HG02973 (cell line): ENCODE measurements at regions not wholly inside any gene's neighbourhood (a gene's known extent, or its start where the extent isn't known, plus 50 kb on each side); places are given as distances from the start of the nearest gene placed in this dataset.
"Not testable (repeated sequence)": the region's sequence is repeated elsewhere in the genome, so short reads cannot be mapped to it uniquely, and the experiment has no call there.

Experiments
- ATAC-seq: cut with Tn5 transposase; IDR thresholded peaks from one replicate; pipeline ENCODE4 v1.9.1; 2021; ENCODE audit warnings: moderate library complexity; ENCODE audit not compliant: unreplicated experiment

- ATAC-seq: no peak
These were observed 80.0 kb upstream of the CHST15 start for GRCh38 chr10:124173298-124173900.

GRCh38 chr10:124172181-124172916 lies 79.0 kb upstream of the CHST15 start:
- no peak for ATAC-seq

- no peak for ATAC-seq
These were observed 78.2 kb upstream of the CHST15 start for GRCh38 chr10:124171561-124171960.

- ATAC-seq: no peak
These were observed 77.2 kb upstream of the CHST15 start for GRCh38 chr10:124170631-124171030.

GRCh38 chr10:124168991-124169802 lies 75.8 kb upstream of the CHST15 start:
- no peak for ATAC-seq

- no peak for ATAC-seq
These were observed 75.2 kb upstream of the CHST15 start for GRCh38 chr10:124168581-124168980.

- not testable (repeated sequence) for ATAC-seq
These were observed 74.5 kb upstream of the CHST15 start for GRCh38 chr10:124167925-124168324.

GRCh38 chr10:124166431-124167125 lies 73.2 kb upstream of the CHST15 start:
- no peak for ATAC-seq

GRCh38 chr10:124165827-124166226 lies 72.4 kb upstream of the CHST15 start:
- ATAC-seq: no peak

GRCh38 chr10:124165311-124165710 lies 71.9 kb upstream of the CHST15 start:
- no peak for ATAC-seq

- ATAC-seq: no peak
These were observed 70.9 kb upstream of the CHST15 start for GRCh38 chr10:124164264-124164663.

GRCh38 chr10:124162774-124163354 lies 69.5 kb upstream of the CHST15 start:
- no peak for ATAC-seq

GRCh38 chr10:124162136-124162535 lies 68.7 kb upstream of the CHST15 start:
- ATAC-seq: no peak

- no peak for ATAC-seq
These were observed 68.2 kb upstream of the CHST15 start for GRCh38 chr10:124161601-124162000.

- no peak for ATAC-seq
These were observed 67.7 kb upstream of the CHST15 start for GRCh38 chr10:124160943-124161582.

- no peak for ATAC-seq
These were observed 66.8 kb upstream of the CHST15 start for GRCh38 chr10:124160176-124160575.

- ATAC-seq: no peak
These were observed 65.8 kb upstream of the CHST15 start for GRCh38 chr10:124159153-124159552.

GRCh38 chr10:124158592-124158991 lies 65.2 kb upstream of the CHST15 start:
- no peak for ATAC-seq

- ATAC-seq: no peak
These were observed 63.9 kb upstream of the CHST15 start for GRCh38 chr10:124157271-124157681.

- no peak for ATAC-seq
These were observed 63.3 kb upstream of the CHST15 start for GRCh38 chr10:124156524-124157260.
